Parathyroid adenoma (tissue), 2 donors: ENCODE measurements at regions not wholly inside any gene's neighbourhood (a gene's known extent, or its start where the extent isn't known, plus 50 kb on each side); places are given as distances from the start of the nearest gene placed in this dataset.

Experiments
- H2AFZ ChIP-seq: fragments of 300-600 bp; sonication (generic); one replicate; pipeline ENCODE4 v1.7.0; 2017; ENCODE audit warnings: antibody characterized with exemption, mild to moderate bottlenecking
- H3K27ac ChIP-seq: fragments of 300-600 bp; sonication (generic); one replicate; pipeline ENCODE4 v1.7.0; 2017
- H3K27me3 ChIP-seq: fragments of 300-600 bp; sonication (generic); one replicate; pipeline ENCODE4 v1.7.0; 2017; ENCODE audit warnings: low read length; ENCODE audit not compliant: control insufficient read depth, insufficient read depth
- H3K36me3 ChIP-seq: fragments of 300-600 bp; sonication (generic); one replicate; pipeline ENCODE4 v1.7.0; 2017; ENCODE audit warnings: low read length; ENCODE audit not compliant: control insufficient read depth, insufficient read depth
- H3K4me1 ChIP-seq: fragments of 300-600 bp; sonication (generic); one replicate; pipeline ENCODE4 v1.7.0; 2017; ENCODE audit warnings: control low read depth
- H3K4me2 ChIP-seq: fragments of 300-600 bp; sonication (generic); one replicate; pipeline ENCODE4 v1.7.0; 2017; ENCODE audit warnings: low read length
- H3K4me3 ChIP-seq: fragments of 300-600 bp; sonication (generic); one replicate; pipeline ENCODE4 v1.7.0; 2017; ENCODE audit warnings: low read depth, low read length
- H3K79me2 ChIP-seq: fragments of 300-600 bp; sonication (generic); one replicate; pipeline ENCODE4 v1.7.0; 2017; ENCODE audit warnings: control low read depth
- H3K9ac ChIP-seq: fragments of 300-600 bp; sonication (generic); one replicate; pipeline ENCODE4 v1.7.0; 2017; ENCODE audit warnings: mild to moderate bottlenecking
- H3K9me3 ChIP-seq: fragments of 300-600 bp; sonication (generic); one replicate; pipeline ENCODE4 v1.7.0; 2017; ENCODE audit warnings: low read length; ENCODE audit not compliant: control insufficient read depth
- CTCF ChIP-seq: fragments of 300-600 bp; sonication (generic); IDR thresholded peaks from one replicate; pipeline ENCODE4 v1.7.0; 2017; ENCODE audit warnings: antibody characterized with exemption, mild to moderate bottlenecking
- donor health status: primary hyperparathyroidism.

- H3K4me1 ChIP-seq = peaks cover 13% of the 10 kb centered on the region
- H3K9me3 ChIP-seq = no peaks in the 10 kb centered on the region
- peak overlapping the region; percentile 53 for H2AFZ ChIP-seq
- no peaks in the 10 kb centered on the region for H3K79me2 ChIP-seq
- no peaks in the 10 kb centered on the region for H3K36me3 ChIP-seq
- TF ChIP-seq CTCF = no peak
- H3K27me3 ChIP-seq = no peaks in the 10 kb centered on the region
- H3K4me2 ChIP-seq = no peak overlapping the region
- H3K9ac ChIP-seq = no peak overlapping the region
- H3K4me3 ChIP-seq = no peak overlapping the region
- H3K27ac ChIP-seq = peak overlapping the region; percentile 25
Observed at GRCh38 chr10:44264244-44264643, 120.7 kb downstream of the CXCL12 start.

GRCh38 chr10:44263771-44264170, 121.1 kb downstream of the CXCL12 start:
- Histone ChIP-seq H3K79me2 (no peaks in the 10 kb centered on the region), H3K9ac (no peak overlapping the region), H3K27me3 (no peaks in the 10 kb centered on the region), H3K4me2 (no peak overlapping the region), H3K4me1 (peaks cover 18% of the 10 kb centered on the region), H3K36me3 (no peaks in the 10 kb centered on the region), H3K4me3 (no peak overlapping the region), H3K27ac (peak overlapping the region; percentile 25), H2AFZ (peak overlapping the region; percentile 53), H3K9me3 (no peaks in the 10 kb centered on the region)
- TF ChIP-seq CTCF = no peak

- Histone ChIP-seq H3K79me2 (no peaks in the 10 kb centered on the region), H3K36me3 (no peaks in the 10 kb centered on the region), H2AFZ (no peak overlapping the region), H3K27me3 (no peaks in the 10 kb centered on the region), H3K27ac (no peak overlapping the region), H3K9ac (no peak overlapping the region), H3K9me3 (no peaks in the 10 kb centered on the region), H3K4me2 (no peak overlapping the region), H3K4me3 (no peak overlapping the region), H3K4me1 (peaks cover 19% of the 10 kb centered on the region)
- TF ChIP-seq CTCF = no peak
Observed at GRCh38 chr10:44262551-44263251, 122.2 kb downstream of the CXCL12 start.

- Histone ChIP-seq H3K4me2 (no peak overlapping the region), H3K9me3 (no peaks in the 10 kb centered on the region), H3K27ac (no peak overlapping the region), H3K9ac (no peak overlapping the region), H3K36me3 (no peaks in the 10 kb centered on the region), H3K4me1 (peaks cover 21% of the 10 kb centered on the region), H2AFZ (no peak overlapping the region), H3K79me2 (no peaks in the 10 kb centered on the region), H3K4me3 (no peak overlapping the region), H3K27me3 (no peaks in the 10 kb centered on the region)
- TF ChIP-seq CTCF = no peak
Observed at GRCh38 chr10:44261710-44262455, 123.0 kb downstream of the CXCL12 start.
